ENCODE measurements at regions not wholly inside any gene's neighbourhood (a gene's known extent, or its start where the extent isn't known, plus 50 kb on each side); places are given as distances from the start of the nearest gene placed in this dataset.

DNA sequence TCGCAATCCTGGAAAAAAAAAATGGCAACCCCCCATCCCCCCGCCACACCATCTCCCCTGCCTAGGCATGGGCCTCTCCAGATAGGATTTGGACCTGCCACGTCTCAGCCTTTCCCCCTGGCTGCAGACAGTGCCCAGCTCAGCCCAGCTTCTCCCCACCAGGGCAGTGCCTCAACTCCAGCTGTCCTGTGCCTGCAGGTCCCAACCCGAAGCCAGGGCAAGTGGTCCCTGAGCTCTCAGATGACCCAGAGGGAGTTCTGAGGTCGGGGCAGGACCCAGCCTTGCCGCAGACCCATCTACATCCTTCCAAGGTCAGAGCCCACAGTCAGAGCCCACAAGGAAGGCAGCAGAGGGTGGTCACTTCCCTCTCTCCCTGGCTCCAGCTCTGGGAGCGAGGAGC, 86.7 kb upstream of the POU3F1 start:
- no peak for TF ChIP-seq FOXP2 (optimal IDR thresholded peaks at IDR 0.05; ENCODE audit: borderline replicate concordance, extremely low read depth, extremely low read length, insufficient read depth)
- TF ChIP-seq, protein P1, sequence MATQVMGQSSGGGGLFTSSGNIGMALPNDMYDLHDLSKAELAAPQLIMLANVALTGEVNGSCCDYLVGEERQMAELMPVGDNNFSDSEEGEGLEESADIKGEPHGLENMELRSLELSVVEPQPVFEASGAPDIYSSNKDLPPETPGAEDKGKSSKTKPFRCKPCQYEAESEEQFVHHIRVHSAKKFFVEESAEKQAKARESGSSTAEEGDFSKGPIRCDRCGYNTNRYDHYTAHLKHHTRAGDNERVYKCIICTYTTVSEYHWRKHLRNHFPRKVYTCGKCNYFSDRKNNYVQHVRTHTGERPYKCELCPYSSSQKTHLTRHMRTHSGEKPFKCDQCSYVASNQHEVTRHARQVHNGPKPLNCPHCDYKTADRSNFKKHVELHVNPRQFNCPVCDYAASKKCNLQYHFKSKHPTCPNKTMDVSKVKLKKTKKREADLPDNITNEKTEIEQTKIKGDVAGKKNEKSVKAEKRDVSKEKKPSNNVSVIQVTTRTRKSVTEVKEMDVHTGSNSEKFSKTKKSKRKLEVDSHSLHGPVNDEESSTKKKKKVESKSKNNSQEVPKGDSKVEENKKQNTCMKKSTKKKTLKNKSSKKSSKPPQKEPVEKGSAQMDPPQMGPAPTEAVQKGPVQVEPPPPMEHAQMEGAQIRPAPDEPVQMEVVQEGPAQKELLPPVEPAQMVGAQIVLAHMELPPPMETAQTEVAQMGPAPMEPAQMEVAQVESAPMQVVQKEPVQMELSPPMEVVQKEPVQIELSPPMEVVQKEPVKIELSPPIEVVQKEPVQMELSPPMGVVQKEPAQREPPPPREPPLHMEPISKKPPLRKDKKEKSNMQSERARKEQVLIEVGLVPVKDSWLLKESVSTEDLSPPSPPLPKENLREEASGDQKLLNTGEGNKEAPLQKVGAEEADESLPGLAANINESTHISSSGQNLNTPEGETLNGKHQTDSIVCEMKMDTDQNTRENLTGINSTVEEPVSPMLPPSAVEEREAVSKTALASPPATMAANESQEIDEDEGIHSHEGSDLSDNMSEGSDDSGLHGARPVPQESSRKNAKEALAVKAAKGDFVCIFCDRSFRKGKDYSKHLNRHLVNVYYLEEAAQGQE (IDR thresholded peaks at IDR 0.05; ENCODE audit: insufficient read depth in 1 of 2, low read depth in 2 of 2, low read length in 2 of 2), result no peak
- no peak for TF ChIP-seq SIN3A (IDR thresholded peaks at IDR 0.05; ENCODE audit: borderline replicate concordance, insufficient read depth, low read length)
- TF ChIP-seq TAF1 (IDR thresholded peaks at IDR 0.05; ENCODE audit: borderline replicate concordance, insufficient read depth, low read length), result no peak

GRCh38 chr1:38132681-38133080, 86.1 kb upstream of the POU3F1 start:
- TF ChIP-seq SIN3A (IDR thresholded peaks at IDR 0.05; ENCODE audit: borderline replicate concordance, insufficient read depth, low read length), result no peak
- TF ChIP-seq POLR2AphosphoS5 (IDR thresholded peaks at IDR 0.05; ENCODE audit: low read depth, low read length), result no peak
- TF ChIP-seq, protein P1 (IDR thresholded peaks at IDR 0.05; ENCODE audit: insufficient read depth in 1 of 2, low read depth in 2 of 2, low read length in 2 of 2), result no peak
- TF ChIP-seq FOXP2 (optimal IDR thresholded peaks at IDR 0.05; ENCODE audit: borderline replicate concordance, extremely low read depth, extremely low read length, insufficient read depth), result no peak
- TF ChIP-seq TAF1 (IDR thresholded peaks at IDR 0.05; ENCODE audit: borderline replicate concordance, insufficient read depth, low read length), result no peak

GRCh38 chr1:38131024-38131585, 84.5 kb upstream of the POU3F1 start:
- TF ChIP-seq SIN3A (IDR thresholded peaks at IDR 0.05; ENCODE audit: borderline replicate concordance, insufficient read depth, low read length), result no peak
- no peak for TF ChIP-seq TAF1 (IDR thresholded peaks at IDR 0.05; ENCODE audit: borderline replicate concordance, insufficient read depth, low read length)
- TF ChIP-seq, protein P1 (IDR thresholded peaks at IDR 0.05; ENCODE audit: insufficient read depth in 1 of 2, low read depth in 2 of 2, low read length in 2 of 2), result no peak
- TF ChIP-seq FOXP2 (optimal IDR thresholded peaks at IDR 0.05; ENCODE audit: borderline replicate concordance, extremely low read depth, extremely low read length, insufficient read depth), result no peak
- no peak for TF ChIP-seq POLR2AphosphoS5 (IDR thresholded peaks at IDR 0.05; ENCODE audit: low read depth, low read length)

DNA sequence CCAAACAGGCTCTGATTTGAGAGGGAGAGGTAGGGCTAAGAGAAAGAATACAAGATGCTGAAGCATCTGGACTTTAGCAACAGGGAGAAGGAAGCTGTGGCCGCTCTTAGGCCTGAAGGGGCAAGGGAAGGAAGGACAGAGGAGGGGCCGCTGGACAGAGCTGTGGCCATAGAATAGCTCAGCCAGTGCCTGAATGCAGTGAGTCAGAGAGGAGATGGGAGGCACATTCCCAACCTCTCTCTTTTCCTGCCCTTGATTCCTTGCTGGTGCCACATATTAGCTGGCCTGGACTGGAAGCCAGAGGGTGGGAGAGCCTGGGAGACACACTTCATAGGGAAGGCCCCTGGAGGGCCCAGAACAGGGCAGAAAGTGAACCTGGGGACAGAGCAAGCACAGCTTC, 83.4 kb upstream of the POU3F1 start:
- TF ChIP-seq, protein P1 (IDR thresholded peaks at IDR 0.05; ENCODE audit: insufficient read depth in 1 of 2, low read depth in 2 of 2, low read length in 2 of 2), result 0 out of 4 replicates have a peak, but pooled peaks of 1 of the 2 experiments have one; percentile 52
- TF ChIP-seq FOXP2 (optimal IDR thresholded peaks at IDR 0.05; ENCODE audit: borderline replicate concordance, extremely low read depth, extremely low read length, insufficient read depth) (no peak), POLR2AphosphoS5 (IDR thresholded peaks at IDR 0.05; ENCODE audit: low read depth, low read length) (no peak), SIN3A (IDR thresholded peaks at IDR 0.05; ENCODE audit: borderline replicate concordance, insufficient read depth, low read length) (no peak), TAF1 (IDR thresholded peaks at IDR 0.05; ENCODE audit: borderline replicate concordance, insufficient read depth, low read length) (no peak)

All from PFSK-1 (cell line).